ENCODE measurements at regions not wholly inside any gene's neighbourhood (a gene's known extent, or its start where the extent isn't known, plus 50 kb on each side); places are given as distances from the start of the nearest gene placed in this dataset.

- TF ChIP-seq, protein P1, sequence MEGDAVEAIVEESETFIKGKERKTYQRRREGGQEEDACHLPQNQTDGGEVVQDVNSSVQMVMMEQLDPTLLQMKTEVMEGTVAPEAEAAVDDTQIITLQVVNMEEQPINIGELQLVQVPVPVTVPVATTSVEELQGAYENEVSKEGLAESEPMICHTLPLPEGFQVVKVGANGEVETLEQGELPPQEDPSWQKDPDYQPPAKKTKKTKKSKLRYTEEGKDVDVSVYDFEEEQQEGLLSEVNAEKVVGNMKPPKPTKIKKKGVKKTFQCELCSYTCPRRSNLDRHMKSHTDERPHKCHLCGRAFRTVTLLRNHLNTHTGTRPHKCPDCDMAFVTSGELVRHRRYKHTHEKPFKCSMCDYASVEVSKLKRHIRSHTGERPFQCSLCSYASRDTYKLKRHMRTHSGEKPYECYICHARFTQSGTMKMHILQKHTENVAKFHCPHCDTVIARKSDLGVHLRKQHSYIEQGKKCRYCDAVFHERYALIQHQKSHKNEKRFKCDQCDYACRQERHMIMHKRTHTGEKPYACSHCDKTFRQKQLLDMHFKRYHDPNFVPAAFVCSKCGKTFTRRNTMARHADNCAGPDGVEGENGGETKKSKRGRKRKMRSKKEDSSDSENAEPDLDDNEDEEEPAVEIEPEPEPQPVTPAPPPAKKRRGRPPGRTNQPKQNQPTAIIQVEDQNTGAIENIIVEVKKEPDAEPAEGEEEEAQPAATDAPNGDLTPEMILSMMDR (IDR thresholded peaks at IDR 0.05; ENCODE audit: poor library complexity) = no peak
- no peak for TF ChIP-seq EZH2phosphoT487 (IDR thresholded peaks at IDR 0.05; ENCODE audit: low read depth, severe bottlenecking, unreplicated experiment)
- TF ChIP-seq EZH2 (IDR thresholded peaks at IDR 0.05; ENCODE audit: borderline replicate concordance) = no peak
Measured at GRCh38 chr3:159339131-159339530, 537.3 kb downstream of the MFSD1 start.

Data from hepatocyte (in vitro differentiated cells).